Omental fat pad (tissue), 3 donors: ENCODE measurements at regions not wholly inside any gene's neighbourhood (a gene's known extent, or its start where the extent isn't known, plus 50 kb on each side); places are given as distances from the start of the nearest gene placed in this dataset.

Experiments
- ATAC-seq: fragments of 150-250 bp; one replicate; pipeline ENCODE4 v1.9.1; 2016; ENCODE audit warnings: mild to moderate bottlenecking, moderate library complexity; ENCODE audit not compliant: low FRiP score
- DNase-seq: peaks from one replicate; pipeline ENCODE4 v3.0.0-alpha.2; 2019; ENCODE audit warnings: low spot score
- CTCF ChIP-seq, 3 donors: fragments of 450-650 bp; IDR thresholded peaks; one replicate each; pipeline ENCODE4 v1.5.1; 2016 to 2017; ENCODE audit warnings: antibody characterized with exemption in 3 of 3, mild to moderate bottlenecking in 3 of 3, moderate library complexity in 2 of 3

- TF ChIP-seq CTCF (IDR thresholded peaks at IDR 0.05), result no peak
- DNase-seq (no peak), ATAC-seq (no peak)
Observed at GRCh38 chr4:110886856-110887255, 264.0 kb upstream of the PITX2 start.

DNA sequence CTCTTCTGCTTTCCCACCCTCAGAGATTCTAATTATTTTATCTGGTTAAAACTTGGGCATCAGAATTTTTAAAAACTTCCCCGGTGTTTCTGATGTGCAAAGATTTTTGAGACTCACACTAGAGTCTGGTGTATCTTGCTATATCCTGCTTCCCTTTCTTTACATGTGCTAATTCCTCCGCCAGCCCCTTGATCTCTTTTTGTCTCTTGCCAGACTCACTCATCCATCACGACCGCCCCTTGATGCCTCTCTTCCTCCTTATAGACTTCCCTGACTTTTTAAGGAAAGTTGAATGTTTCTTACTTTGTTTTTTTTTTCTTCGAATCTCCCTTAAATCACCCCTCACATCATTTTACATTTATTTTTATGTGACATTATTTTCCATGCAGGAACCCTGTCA lies 274.9 kb upstream of the PITX2 start:
- TF ChIP-seq CTCF (IDR thresholded peaks at IDR 0.05), result no peak
- ATAC-seq (no peak), DNase-seq (no peak)

GRCh38 chr4:110898290-110898689 lies 275.4 kb upstream of the PITX2 start:
- no peak for DNase-seq
- TF ChIP-seq CTCF (IDR thresholded peaks at IDR 0.05), result no peak
- no peak for ATAC-seq

DNA sequence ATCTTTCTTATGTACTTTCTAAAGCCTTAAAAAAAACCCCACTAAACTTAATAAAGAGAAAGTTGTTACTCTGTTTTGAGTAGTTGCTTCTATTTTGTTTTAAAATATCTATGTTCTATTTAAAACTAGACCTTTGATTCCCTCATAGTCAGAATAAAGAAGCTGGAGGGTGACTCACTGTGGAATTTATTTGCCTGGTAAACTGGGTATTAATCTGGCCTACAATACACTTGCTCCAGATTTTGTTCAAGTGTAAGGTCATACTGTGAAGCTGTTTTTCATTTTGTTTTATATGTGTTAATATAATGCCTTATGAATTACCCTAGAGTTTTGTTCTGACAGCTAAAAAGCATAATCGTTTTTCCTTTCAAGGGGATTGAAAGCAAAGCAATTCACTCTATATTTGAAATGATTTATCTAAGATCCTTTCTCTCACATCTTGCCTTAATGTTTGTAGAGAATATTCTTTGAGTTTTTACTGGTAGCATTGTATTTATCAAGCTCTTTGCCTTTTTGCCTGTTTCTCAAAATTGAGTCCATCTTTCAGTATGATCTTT lies 277.4 kb upstream of the PITX2 start:
- ATAC-seq, result no peak
- TF ChIP-seq CTCF (IDR thresholded peaks at IDR 0.05), result no peak
- DNase-seq, result no peak

DNA sequence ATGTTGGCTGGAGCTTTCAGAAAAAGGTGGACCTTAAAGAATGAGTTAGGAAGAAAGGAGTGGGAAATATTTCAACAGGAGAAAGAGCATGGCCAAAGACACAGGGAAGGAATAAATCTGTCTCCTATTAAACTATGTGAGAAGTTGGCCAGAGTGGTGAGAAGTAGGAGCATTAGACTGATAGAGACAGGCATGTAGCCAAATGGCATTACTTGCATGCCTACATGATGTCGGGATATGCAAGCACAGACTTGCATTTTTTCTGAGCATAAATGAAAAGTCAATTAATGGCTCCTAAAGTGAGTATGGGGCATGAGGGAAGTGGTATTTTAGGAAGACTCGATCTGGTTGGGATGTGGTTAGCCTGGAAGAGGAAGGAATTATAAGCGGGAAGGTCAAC lies 279.6 kb upstream of the PITX2 start:
- DNase-seq (no peak), ATAC-seq (no peak)
- TF ChIP-seq CTCF (IDR thresholded peaks at IDR 0.05), result no peak

DNA sequence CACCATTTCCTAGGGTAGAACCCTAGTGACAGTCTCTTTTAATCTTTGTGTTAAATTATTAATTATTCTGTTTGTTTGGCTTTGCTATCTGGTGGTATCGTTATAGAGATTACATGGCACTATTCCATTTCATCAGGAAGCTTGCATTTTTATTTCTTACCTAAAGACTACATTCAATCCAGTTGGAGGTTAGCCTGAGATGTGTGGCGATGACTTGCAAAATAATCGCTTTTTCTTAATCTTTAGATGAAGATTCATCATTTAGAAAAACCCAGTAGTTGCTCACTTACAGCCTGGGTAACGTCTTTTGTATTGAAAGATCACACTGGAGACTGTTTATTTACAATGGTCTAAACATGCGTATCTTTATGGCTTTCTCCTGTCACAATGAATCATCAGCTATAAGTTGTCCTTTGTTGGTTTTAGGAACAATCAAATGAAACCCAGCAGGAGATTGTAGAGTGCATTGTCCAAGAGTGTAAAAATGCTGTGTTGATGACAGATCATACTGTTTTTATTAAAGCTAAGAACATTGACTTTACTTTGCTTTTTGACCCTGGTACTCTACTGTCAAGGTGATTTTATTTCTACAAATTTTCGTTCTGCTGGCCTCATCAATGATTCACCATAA lies 281.7 kb upstream of the PITX2 start:
- no peak for TF ChIP-seq CTCF (IDR thresholded peaks at IDR 0.05)
- DNase-seq (no peak), ATAC-seq (no peak)

DNA sequence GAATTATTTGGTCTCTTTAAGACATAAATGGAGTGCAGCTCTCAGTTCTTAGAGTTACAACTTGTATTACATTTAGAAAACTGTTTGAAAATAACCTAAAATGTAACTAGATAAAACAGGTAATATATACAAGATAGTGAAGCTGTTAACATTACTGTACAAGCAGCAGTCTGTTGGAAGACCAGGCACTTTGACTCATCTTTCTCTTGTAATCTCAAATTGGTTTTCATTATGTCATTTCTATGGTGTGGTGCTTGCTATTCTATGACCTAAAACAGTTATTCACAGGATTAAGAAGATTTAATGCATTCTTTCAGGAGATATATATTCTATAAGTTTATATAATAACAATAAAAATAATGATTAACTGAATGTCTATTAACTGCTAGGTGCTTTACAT lies 282.5 kb upstream of the PITX2 start:
- TF ChIP-seq CTCF (IDR thresholded peaks at IDR 0.05), result no peak
- DNase-seq (no peak), ATAC-seq (no peak)
